ENCODE measurements at regions not wholly inside any gene's neighbourhood (a gene's known extent, or its start where the extent isn't known, plus 50 kb on each side); places are given as distances from the start of the nearest gene placed in this dataset.

- TF ChIP-seq POLR2A (IDR thresholded peaks at IDR 0.05) = no peak
- no peak for TF ChIP-seq CTCF (IDR thresholded peaks at IDR 0.05 in 4 of 5, conservative IDR thresholded peaks at IDR 0.05 in 1 of 5)
Measured at GRCh38 chr5:25863811-25864210, 1174.6 kb downstream of the CDH9 start.

Measured in gastrocnemius medialis (tissue), 4 donors.